DOHH2 (cell line): ENCODE measurements at regions not wholly inside any gene's neighbourhood (a gene's known extent, or its start where the extent isn't known, plus 50 kb on each side); places are given as distances from the start of the nearest gene placed in this dataset.

Experiments
- H3F3A ChIP-seq: fragments of 200-600 bp; sonication (generic), shearing (Covaris generic); 2 replicates; pipeline ENCODE4 v1.6.0; 2016; ENCODE audit warnings: antibody characterized with exemption, mild to moderate bottlenecking; ENCODE audit not compliant: control insufficient read depth, insufficient read depth
- H3K27ac ChIP-seq: fragments of 200-600 bp; sonication (generic); 2 replicates; pipeline ENCODE4 v1.5.1; 2014; ENCODE audit warnings: low read depth, mild to moderate bottlenecking, low read length, moderate library complexity
- H3K27me3 ChIP-seq: fragments of 200-600 bp; sonication (generic); 2 replicates; pipeline ENCODE4 v1.6.1; 2014; ENCODE audit warnings: mild to moderate bottlenecking, low read length, mixed read lengths; ENCODE audit not compliant: control insufficient read depth
- H3K36me3 ChIP-seq: fragments of 200-600 bp; sonication (generic); 2 replicates; pipeline ENCODE4 v1.6.1; 2014; ENCODE audit warnings: mild to moderate bottlenecking, low read length, moderate library complexity, mixed read lengths; ENCODE audit not compliant: control insufficient read depth
- H3K4me1 ChIP-seq: fragments of 200-600 bp; sonication (generic); 2 replicates; pipeline ENCODE4 v1.6.1; 2014; ENCODE audit warnings: mild to moderate bottlenecking, low read length, mixed read lengths; ENCODE audit not compliant: control insufficient read depth
- H3K4me2 ChIP-seq: fragments of 200-600 bp; sonication (generic); 2 replicates; pipeline ENCODE4 v1.6.0; 2014; ENCODE audit warnings: mild to moderate bottlenecking, low read length, moderate library complexity
- H3K4me3 ChIP-seq: fragments of 200-600 bp; sonication (generic); 2 replicates; pipeline ENCODE4 v1.5.1; 2014; ENCODE audit warnings: mild to moderate bottlenecking, low read length, mixed read lengths
- H3K79me2 ChIP-seq: fragments of 200-600 bp; sonication (generic); 2 replicates; pipeline ENCODE4 v1.6.1; 2014; ENCODE audit warnings: mild to moderate bottlenecking, low read length, mixed read lengths; ENCODE audit not compliant: control insufficient read depth
- H3K9me2 ChIP-seq: fragments of 200-600 bp; sonication (generic); replicated peaks from 2 replicates; pipeline ENCODE4 v1.6.1; 2014; ENCODE audit warnings: mild to moderate bottlenecking, low read length, mixed read lengths; ENCODE audit not compliant: control insufficient read depth
- H3K9me3 ChIP-seq: fragments of 200-600 bp; sonication (generic); 2 replicates; pipeline ENCODE4 v1.6.1; 2014; ENCODE audit warnings: antibody characterized with exemption, low read length, mixed read lengths; ENCODE audit not compliant: control insufficient read depth, insufficient read depth
- H4K20me1 ChIP-seq: fragments of 200-600 bp; sonication (generic); 2 replicates; pipeline ENCODE4 v1.6.0; 2014; ENCODE audit warnings: low read depth, mild to moderate bottlenecking, antibody characterized with exemption, low read length, moderate library complexity; ENCODE audit not compliant: control insufficient read depth, insufficient read depth
- CTCF ChIP-seq: fragments of 200-600 bp; sonication (generic); IDR thresholded peaks from one replicate; pipeline ENCODE4 v1.5.1; 2014; ENCODE audit warnings: antibody characterized with exemption, mild to moderate bottlenecking, low read depth, low read length; ENCODE audit not compliant: poor library complexity, severe bottlenecking
- EZH2phosphoT487 ChIP-seq: fragments of 200-600 bp; sonication (generic); IDR thresholded peaks from 2 replicates; pipeline ENCODE4 v1.6.1; 2017; ENCODE audit warnings: borderline replicate concordance, mild to moderate bottlenecking, antibody characterized with exemption, low read length, moderate library complexity, mixed read lengths

DNA sequence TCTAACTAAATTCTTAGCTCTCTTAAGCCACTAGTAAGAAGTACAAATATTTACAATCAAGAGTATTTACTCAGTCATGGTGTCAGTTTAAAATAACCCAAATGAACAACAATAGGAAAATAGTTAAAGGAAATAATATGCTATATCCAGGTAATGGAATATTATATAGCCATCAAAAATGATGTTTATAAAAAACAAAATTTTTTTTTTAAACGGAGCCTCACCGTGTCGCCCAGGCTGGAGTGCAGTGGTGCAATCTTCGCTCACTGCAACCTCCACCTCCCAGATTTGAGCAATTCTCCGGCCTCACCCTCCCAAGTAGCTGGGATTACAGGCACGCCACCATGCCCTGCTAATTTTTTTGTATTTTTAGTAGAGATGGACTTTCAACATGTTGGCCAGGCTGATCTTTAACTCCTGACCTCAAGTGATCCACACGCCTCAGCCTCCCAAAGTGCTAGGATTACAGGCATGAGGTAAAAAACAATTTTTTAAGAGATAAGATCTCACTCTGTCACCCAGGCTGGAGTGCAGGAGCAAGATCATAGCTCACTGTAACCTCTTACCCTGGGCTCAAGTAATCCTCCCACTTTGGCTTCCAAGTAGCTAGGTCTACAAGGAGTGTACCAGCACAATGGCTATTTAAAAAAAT lies 132.5 kb downstream of the NOC3L start:
- no peaks in the 10 kb centered on the region for H3F3A ChIP-seq
- H3K79me2 ChIP-seq, result no peaks in the 10 kb centered on the region
- no peaks in the 10 kb centered on the region for H3K4me1 ChIP-seq
- H3K27me3 ChIP-seq, result no peaks in the 10 kb centered on the region
- TF ChIP-seq EZH2phosphoT487 (no peak), CTCF (no peak)
- H3K36me3 ChIP-seq, result no peaks in the 10 kb centered on the region
- no peaks in the 10 kb centered on the region for H3K9me2 ChIP-seq
- H3K9me3 ChIP-seq, result no peaks in the 10 kb centered on the region
- no peaks in the 10 kb centered on the region for H4K20me1 ChIP-seq
- no peak overlapping the region for H3K4me3 ChIP-seq
- no peak overlapping the region for H3K4me2 ChIP-seq
- no peak overlapping the region for H3K27ac ChIP-seq

- peaks cover 7% of the 10 kb centered on the region; the same call in 1 of the 2 replicates for H3K27me3 ChIP-seq
- H3K9me3 ChIP-seq, result no peaks in the 10 kb centered on the region
- H3K9me2 ChIP-seq, result no peaks in the 10 kb centered on the region
- H3K4me3 ChIP-seq, result no peak overlapping the region
- no peak overlapping the region for H3K27ac ChIP-seq
- no peaks in the 10 kb centered on the region for H3K79me2 ChIP-seq
- TF ChIP-seq EZH2phosphoT487, result no peak
- no peak for TF ChIP-seq CTCF
- H3K4me2 ChIP-seq, result no peak overlapping the region
- no peaks in the 10 kb centered on the region for H3F3A ChIP-seq
- no peaks in the 10 kb centered on the region for H3K4me1 ChIP-seq
- H3K36me3 ChIP-seq, result no peaks in the 10 kb centered on the region
- H4K20me1 ChIP-seq, result no peaks in the 10 kb centered on the region
Measured at GRCh38 chr10:94232711-94233383, 129.9 kb downstream of the NOC3L start.

DNA sequence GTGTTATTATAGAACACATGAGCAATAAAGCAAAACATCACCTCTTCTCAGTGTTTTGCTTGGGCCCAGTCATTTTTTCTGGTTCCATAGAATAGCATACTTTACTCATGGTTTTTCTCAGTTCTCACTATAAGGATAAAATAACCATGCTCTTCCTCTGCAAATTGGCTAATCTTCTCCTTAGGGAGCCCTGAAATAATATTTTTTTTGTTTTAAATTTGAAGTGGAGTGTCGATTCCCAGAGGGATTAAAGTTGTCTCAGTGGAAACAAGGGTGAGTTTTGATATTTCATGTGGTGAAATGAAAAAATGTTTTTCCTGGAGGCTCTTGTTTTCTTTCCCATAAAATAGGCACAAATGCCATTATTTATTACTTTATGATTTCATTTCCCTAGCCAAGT lies 127.3 kb downstream of the NOC3L start:
- no peak overlapping the region for H3K4me2 ChIP-seq
- no peaks in the 10 kb centered on the region for H4K20me1 ChIP-seq
- H3K9me2 ChIP-seq, result no peaks in the 10 kb centered on the region
- no peak for TF ChIP-seq EZH2phosphoT487
- TF ChIP-seq CTCF, result no peak
- no peaks in the 10 kb centered on the region for H3K79me2 ChIP-seq
- no peak overlapping the region for H3K27ac ChIP-seq
- H3K4me1 ChIP-seq, result no peaks in the 10 kb centered on the region
- H3K27me3 ChIP-seq, result peaks cover 11% of the 10 kb centered on the region; the same call in 1 of the 2 replicates
- no peaks in the 10 kb centered on the region for H3K36me3 ChIP-seq
- H3K9me3 ChIP-seq, result no peaks in the 10 kb centered on the region
- no peak overlapping the region for H3K4me3 ChIP-seq
- no peaks in the 10 kb centered on the region for H3F3A ChIP-seq
